Hematopoietic multipotent progenitor cell treated with erythropoietin and hydrocortisone succinate and interleukin-3 and kit ligand, for 4 days (in vitro differentiated cells): ENCODE measurements at regions not wholly inside any gene's neighbourhood (a gene's known extent, or its start where the extent isn't known, plus 50 kb on each side); places are given as distances from the start of the nearest gene placed in this dataset.

ENCODE experiments used
- DNase-seq: peaks from one replicate; pipeline ENCODE4 v3.0.0-alpha.2; 2015

DNA sequence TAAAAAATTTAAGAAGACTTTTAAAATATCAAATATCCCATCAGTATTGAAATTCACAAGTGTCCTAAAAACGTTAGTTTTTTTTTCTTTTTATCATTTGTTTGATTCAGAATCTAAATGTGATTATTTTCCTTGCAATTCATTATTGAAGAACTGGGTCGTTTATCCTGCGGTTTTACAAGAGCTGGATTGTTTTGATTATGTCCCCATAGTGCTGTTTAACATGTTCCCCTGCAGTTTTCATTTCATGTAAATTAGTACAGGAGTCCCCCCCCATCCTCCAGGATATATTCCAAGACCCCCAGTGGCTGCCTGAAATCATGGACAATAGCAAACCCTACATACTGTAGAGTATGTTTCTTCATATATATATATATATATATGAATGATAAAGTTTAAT is 105.7 kb downstream of the KCTD15 start:
- no peak for DNase-seq

GRCh38 chr19:33902802-33903488 is 106.3 kb downstream of the KCTD15 start:
- peak; percentile 23 for DNase-seq

- no peak for DNase-seq
Observed at GRCh38 chr19:33903489-33903850, 106.8 kb downstream of the KCTD15 start.

- no peak for DNase-seq
Observed at GRCh38 chr19:33904681-33905080, 108.0 kb downstream of the KCTD15 start.

GRCh38 chr19:33905473-33905936 is 108.8 kb downstream of the KCTD15 start:
- no peak for DNase-seq

- no peak for DNase-seq
Observed at GRCh38 chr19:33905937-33906577, 109.4 kb downstream of the KCTD15 start.

DNA sequence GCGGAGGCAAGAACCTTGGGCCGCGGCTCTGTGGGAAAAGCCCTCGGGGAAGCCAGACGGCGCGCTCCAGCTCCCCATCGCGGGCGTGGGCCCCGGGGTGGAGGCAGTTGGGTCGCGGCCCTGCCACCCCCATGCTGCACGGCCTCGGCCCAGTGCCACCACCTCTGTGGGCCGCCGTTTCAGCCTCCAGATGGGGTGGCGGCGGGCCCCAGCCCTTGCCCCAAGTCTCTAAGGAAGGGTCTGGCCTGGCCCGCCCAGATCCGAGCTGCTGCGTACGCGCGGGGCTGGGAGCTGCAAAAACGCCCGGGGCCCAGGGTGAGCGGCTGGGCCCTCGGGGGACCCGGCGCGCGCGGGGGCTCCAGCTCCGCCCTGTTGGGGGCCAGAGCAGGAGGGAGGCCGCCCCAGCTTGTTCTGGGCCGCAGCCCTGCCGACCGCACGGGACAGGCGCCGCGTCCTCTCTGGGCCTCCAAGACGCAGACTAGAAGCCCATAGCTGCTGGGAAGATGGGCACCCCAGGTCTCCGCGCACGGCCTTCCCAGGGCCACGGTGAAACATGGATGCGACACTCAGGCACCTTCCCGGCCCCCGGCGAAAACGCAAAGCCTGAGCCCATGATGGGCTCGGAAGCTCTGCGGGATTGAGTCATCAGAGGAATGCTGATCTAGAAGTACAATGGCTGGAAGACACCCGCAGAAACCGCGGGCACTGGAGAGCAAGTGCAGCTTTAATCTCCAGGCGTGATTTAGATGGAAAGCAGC is 110.1 kb downstream of the KCTD15 start:
- DNase-seq: no peak

DNA sequence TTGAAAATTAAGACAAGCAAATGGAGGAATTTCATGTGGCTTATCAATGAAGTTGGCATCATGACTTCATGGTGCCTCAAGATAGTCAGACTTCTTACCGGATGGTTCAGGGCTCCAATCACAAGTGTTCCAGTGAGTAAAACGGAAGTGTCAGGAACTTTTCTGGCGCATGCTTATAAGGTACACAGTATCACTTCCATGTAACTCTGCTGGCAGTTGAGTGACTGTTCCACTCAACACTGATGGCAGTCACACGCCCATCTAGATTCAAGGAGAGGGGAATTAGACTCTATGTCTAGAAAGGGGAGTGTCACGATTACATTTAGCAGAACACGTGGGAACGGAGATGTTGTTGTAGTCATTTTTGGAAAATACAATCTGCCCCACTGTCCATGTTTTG is 114.3 kb downstream of the KCTD15 start:
- no peak for DNase-seq

- DNase-seq: no peak
Observed at GRCh38 chr19:33914599-33914998, 117.9 kb downstream of the KCTD15 start.

GRCh38 chr19:33916792-33917191 is 120.1 kb downstream of the KCTD15 start:
- DNase-seq: no peak

DNA sequence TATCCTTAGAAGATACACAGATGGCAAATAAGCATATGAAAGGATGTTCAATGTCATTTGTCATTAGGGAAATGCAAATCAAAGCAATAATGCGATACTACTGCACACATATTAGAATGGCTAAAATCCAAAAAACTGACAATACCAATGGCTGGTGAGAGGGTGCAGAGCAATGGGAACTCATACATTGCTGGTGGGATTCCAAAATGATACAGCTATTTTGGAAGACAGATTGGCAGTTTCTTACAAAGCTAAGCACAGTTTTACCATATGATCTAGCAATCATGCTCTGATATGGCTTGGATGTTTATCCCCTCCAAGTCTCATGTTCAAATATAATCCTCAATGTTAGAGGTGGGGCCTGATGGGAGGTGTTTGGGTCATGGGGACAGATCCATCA is 122.6 kb downstream of the KCTD15 start:
- no peak for DNase-seq

DNA sequence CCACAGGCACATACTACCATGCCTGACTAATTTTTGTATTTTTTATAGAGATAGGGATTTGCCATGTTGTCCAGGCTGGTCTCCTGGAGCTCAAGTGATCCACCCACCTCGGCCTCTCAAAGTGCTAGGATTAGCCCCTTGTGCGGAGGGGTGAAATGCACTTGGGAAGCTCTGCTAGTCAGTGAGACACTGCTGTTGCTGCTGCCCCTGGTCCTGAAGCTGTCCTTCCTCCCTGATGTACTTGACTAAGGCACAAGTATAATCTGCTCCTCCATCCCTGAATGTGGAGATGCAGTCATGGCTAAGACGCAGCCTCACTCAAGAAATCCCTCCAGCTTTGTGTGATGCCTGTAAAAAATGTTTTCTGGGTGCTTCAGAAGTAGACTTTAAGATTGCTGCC is 124.5 kb downstream of the KCTD15 start:
- DNase-seq: no peak

DNA sequence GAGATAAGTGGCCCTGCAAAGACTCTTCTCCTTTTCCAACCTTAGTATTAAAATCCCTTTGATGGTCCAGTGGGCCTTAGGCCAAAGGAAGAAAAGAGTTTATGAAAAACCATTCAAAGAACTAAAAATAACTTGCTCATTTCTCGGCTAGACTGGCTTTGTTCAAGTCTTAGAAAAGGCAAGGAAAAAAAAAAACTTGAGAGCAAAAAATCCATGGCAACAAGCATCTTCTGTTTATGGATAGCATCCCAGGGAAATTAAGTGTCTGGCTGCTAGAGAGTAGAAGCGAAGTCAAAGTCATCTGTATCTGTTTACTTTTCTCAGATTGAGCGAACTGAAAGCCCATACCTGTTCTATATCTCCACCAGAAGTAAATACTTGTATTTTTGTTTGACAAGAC is 129.6 kb downstream of the KCTD15 start:
- DNase-seq: no peak

DNA sequence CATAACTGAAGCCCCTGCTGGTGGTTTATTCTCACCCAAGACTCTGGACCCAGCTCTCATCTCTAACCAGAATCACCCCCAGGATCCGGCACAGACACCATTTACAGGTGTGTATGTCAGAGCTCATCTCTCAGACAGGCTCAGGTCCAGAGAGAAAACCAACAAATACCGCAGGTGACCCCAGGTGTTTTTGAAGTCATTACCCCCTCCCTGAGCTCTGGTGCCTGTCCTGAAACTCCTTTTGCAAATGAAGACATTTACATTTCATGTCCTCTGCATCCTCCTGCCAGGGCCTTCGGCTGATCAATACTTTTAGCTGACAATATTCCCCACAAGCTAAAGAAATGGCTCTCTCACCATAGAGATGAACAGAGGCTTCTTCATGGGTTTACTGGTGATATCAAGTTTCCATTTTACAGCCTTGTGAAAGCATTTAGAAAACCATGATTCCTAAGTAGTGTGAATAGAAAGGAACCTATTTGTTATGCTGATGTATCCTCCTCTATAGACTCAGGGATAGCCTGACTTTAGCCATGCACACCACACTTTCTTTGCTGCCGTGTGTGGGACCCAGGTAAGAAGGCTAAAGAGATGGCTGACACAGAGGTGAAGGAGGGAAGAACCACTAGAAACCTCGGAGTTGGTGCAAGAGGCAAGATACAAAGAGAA is 131.3 kb downstream of the KCTD15 start:
- DNase-seq: no peak

DNA sequence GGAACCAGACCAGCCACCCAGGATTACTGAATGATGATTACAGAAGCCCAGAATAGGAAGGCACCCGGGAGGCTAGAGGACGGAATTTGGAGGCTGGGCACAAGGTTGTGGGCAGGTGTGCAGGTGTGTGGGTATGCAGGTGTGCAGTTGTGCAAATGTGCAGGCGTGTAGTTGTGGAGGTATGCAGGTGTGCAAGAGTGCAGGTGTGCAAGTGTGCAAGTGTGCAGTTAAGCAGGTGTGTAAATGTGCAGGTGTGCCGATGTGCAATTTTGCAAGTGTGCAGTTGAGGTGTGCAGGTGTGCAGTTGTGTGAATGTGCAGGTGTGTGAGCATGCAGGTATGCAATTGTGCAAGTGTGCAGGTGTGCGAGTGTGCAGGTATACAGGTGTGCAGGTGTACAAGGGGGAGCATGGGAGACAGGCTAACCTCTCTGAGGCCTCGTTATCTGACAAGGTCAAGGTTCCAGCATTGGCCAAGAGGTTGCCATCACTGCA is 131.8 kb downstream of the KCTD15 start:
- no peak for DNase-seq

DNA sequence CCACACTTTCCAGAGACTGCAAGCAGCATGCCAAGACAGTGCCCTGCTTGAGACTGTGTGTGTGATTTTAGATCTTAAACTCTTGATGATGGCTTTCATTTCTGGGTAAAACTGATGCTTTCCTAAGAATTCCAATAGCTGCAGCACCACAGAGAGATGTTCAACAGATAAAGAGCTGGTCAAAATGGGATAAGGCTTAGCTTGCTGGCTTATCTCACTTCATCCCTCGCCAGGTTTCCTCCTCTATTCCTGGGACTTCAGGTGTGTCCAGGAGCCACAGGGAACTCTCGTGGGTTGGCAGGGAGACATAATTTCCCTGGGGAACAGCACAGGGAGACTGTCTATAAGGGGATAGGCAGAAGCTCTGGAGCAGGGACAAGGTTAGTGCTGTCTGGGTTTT is 137.3 kb downstream of the KCTD15 start:
- DNase-seq: no peak

GRCh38 chr19:33938821-33939220 is 142.2 kb downstream of the KCTD15 start:
- no peak for DNase-seq

- DNase-seq: no peak
Observed at GRCh38 chr19:33941133-33941532, 144.5 kb downstream of the KCTD15 start.

DNA sequence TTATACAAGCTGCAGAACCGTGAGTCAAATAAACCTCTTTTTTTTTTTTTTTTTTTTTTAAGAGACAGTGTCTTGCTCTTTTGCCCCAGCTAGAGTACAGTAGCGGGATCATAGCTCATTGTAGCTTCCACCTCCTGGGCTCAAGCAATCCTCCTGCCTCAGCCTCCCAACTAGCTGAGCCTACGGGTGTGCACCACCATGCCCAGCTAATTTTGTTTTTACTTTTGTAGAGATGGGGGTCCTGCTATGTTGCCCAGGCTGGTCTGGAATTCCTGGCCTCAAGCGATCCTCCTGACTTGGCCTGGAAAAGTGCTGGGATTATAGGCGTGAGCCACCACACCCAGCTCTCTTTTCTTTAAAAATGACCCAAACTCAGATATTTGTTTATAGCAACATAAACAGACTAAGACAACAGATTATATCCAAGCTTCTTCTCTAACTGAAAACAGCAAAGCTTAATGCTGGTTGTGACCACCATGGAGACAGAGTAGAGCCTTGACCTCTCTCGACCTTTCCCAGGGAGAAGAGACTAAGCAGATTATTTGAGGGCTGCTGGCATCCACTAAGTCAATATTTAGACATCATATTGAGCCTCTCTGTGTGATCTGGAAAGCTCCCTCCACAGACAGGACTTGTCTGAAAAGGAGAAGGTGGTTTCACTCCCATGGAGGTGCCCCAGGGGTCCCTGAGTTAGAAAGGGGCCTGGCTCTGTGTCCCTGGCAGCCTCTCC is 150.0 kb downstream of the KCTD15 start:
- DNase-seq: no peak

- no peak for DNase-seq
Observed at GRCh38 chr19:33947265-33947964, 150.7 kb downstream of the KCTD15 start.

DNA sequence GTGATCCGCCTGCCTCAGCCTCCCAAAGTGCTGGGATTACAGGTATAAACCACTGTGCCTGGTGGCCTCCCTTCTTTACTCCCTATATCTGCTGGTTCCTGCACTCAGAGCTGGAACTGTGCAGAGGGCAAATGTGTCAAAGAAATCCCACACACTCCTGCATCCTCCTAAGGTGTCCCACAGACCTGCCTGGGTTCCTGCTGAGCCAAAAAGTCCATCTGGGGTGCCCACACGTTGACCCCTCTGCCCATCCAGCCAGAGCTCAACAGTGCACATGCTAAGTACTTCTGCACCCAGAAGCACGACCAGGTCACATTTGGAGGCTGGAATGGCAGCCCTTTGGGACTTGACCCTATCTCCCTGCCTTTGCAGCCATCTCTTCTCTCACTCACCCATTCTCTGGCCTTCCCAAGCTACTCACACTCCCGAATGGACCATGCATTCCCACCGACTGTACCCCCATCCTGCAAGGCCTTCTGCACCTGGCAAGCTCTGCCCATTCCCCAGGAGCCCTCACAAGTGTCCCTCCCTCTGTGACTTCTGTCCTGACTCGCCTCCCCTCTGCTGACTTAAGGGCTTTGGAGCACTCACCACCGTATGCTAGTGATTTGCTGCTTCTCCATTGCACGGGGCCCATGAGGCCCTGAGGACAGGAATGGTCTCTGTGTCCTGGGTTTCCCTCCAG is 152.1 kb downstream of the KCTD15 start:
- DNase-seq: no peak
